ENCODE measurements at regions not wholly inside any gene's neighbourhood (a gene's known extent, or its start where the extent isn't known, plus 50 kb on each side); places are given as distances from the start of the nearest gene placed in this dataset.

DNA sequence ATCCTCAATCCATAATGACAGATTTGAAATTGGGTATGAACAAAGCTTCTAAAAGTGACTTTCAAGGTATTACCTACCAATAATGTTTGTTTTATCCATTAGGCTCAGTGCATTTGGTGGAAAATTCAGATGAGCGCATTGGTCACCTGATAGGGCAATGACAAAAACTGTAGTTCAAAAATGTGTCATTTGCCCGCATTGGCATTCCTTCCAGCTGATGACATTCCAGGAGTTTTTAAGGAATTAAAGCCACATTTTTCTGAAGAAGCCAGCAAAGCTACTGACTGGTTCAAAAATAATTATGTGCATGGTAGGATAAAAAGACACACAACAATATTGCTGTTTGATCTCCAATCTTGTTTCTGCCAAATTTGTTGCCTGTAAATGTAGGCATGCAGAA lies 473.4 kb upstream of the CPEB2 start:
- TF ChIP-seq, protein P1, sequence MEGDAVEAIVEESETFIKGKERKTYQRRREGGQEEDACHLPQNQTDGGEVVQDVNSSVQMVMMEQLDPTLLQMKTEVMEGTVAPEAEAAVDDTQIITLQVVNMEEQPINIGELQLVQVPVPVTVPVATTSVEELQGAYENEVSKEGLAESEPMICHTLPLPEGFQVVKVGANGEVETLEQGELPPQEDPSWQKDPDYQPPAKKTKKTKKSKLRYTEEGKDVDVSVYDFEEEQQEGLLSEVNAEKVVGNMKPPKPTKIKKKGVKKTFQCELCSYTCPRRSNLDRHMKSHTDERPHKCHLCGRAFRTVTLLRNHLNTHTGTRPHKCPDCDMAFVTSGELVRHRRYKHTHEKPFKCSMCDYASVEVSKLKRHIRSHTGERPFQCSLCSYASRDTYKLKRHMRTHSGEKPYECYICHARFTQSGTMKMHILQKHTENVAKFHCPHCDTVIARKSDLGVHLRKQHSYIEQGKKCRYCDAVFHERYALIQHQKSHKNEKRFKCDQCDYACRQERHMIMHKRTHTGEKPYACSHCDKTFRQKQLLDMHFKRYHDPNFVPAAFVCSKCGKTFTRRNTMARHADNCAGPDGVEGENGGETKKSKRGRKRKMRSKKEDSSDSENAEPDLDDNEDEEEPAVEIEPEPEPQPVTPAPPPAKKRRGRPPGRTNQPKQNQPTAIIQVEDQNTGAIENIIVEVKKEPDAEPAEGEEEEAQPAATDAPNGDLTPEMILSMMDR (IDR thresholded peaks at IDR 0.05; ENCODE audit: low read depth, low read length, missing input control): no peak
- TF ChIP-seq, protein P2, sequence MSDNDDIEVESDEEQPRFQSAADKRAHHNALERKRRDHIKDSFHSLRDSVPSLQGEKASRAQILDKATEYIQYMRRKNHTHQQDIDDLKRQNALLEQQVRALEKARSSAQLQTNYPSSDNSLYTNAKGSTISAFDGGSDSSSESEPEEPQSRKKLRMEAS (IDR thresholded peaks at IDR 0.05): no peak
- TF ChIP-seq RAD21 (IDR thresholded peaks at IDR 0.05): no peak
- TF ChIP-seq TAF1 (conservative IDR thresholded peaks at IDR 0.05): no peak
- no peak for TF ChIP-seq YY1 (IDR thresholded peaks at IDR 0.05)
- TF ChIP-seq, protein P3, sequence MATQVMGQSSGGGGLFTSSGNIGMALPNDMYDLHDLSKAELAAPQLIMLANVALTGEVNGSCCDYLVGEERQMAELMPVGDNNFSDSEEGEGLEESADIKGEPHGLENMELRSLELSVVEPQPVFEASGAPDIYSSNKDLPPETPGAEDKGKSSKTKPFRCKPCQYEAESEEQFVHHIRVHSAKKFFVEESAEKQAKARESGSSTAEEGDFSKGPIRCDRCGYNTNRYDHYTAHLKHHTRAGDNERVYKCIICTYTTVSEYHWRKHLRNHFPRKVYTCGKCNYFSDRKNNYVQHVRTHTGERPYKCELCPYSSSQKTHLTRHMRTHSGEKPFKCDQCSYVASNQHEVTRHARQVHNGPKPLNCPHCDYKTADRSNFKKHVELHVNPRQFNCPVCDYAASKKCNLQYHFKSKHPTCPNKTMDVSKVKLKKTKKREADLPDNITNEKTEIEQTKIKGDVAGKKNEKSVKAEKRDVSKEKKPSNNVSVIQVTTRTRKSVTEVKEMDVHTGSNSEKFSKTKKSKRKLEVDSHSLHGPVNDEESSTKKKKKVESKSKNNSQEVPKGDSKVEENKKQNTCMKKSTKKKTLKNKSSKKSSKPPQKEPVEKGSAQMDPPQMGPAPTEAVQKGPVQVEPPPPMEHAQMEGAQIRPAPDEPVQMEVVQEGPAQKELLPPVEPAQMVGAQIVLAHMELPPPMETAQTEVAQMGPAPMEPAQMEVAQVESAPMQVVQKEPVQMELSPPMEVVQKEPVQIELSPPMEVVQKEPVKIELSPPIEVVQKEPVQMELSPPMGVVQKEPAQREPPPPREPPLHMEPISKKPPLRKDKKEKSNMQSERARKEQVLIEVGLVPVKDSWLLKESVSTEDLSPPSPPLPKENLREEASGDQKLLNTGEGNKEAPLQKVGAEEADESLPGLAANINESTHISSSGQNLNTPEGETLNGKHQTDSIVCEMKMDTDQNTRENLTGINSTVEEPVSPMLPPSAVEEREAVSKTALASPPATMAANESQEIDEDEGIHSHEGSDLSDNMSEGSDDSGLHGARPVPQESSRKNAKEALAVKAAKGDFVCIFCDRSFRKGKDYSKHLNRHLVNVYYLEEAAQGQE (IDR thresholded peaks at IDR 0.05): no peak
- TF ChIP-seq, protein P4, sequence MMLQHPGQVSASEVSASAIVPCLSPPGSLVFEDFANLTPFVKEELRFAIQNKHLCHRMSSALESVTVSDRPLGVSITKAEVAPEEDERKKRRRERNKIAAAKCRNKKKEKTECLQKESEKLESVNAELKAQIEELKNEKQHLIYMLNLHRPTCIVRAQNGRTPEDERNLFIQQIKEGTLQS (IDR thresholded peaks at IDR 0.05): no peak

Measured in liver (tissue), 3 donors.